Body of pancreas (tissue), 4 donors: ENCODE measurements at regions not wholly inside any gene's neighbourhood (a gene's known extent, or its start where the extent isn't known, plus 50 kb on each side); places are given as distances from the start of the nearest gene placed in this dataset.

ENCODE experiments used
- POLR2A ChIP-seq, 3 donors: fragments of 450-650 bp; IDR thresholded peaks; one replicate each; pipeline ENCODE4 v1.6.1; 2016; ENCODE audit warnings: antibody characterized with exemption in 3 of 3, mild to moderate bottlenecking in 2 of 3
- TF ChIP-seq, protein P1 (sequence below), 7 experiments: fragments of 450-650 bp in 4 of 7; fragments of 200-600 bp in 3 of 7; sonication (generic) in 3 of 7; IDR thresholded peaks; one replicate each; pipeline ENCODE4 v1.5.1; 2016 to 2019; ENCODE audit warnings: antibody characterized with exemption in 7 of 7

GRCh38 chr12:71360013-71360412 is 79.6 kb upstream of the LGR5 start:
- TF ChIP-seq, protein P1, sequence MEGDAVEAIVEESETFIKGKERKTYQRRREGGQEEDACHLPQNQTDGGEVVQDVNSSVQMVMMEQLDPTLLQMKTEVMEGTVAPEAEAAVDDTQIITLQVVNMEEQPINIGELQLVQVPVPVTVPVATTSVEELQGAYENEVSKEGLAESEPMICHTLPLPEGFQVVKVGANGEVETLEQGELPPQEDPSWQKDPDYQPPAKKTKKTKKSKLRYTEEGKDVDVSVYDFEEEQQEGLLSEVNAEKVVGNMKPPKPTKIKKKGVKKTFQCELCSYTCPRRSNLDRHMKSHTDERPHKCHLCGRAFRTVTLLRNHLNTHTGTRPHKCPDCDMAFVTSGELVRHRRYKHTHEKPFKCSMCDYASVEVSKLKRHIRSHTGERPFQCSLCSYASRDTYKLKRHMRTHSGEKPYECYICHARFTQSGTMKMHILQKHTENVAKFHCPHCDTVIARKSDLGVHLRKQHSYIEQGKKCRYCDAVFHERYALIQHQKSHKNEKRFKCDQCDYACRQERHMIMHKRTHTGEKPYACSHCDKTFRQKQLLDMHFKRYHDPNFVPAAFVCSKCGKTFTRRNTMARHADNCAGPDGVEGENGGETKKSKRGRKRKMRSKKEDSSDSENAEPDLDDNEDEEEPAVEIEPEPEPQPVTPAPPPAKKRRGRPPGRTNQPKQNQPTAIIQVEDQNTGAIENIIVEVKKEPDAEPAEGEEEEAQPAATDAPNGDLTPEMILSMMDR (IDR thresholded peaks at IDR 0.05) = no peak
- TF ChIP-seq POLR2A (IDR thresholded peaks at IDR 0.05) = no peak
